Activated naive CD8-positive, alpha-beta T cell treated with anti-CD3 and anti-CD28 coated beads, Interleukin-2, amount 10 ng/mL, durations not matched to agents 7 days and 5 days (primary cell): ENCODE measurements at regions not wholly inside any gene's neighbourhood (a gene's known extent, or its start where the extent isn't known, plus 50 kb on each side); places are given as distances from the start of the nearest gene placed in this dataset.

Experiments
- ATAC-seq: fragments of 150-1000 bp; cut with Tn5 transposase; one replicate; pipeline ENCODE4 v1.10.0; 2021; ENCODE audit warnings: low read depth, moderate library complexity
- POLR2A ChIA-PET: fragments of 350-600 bp; sonication (Branson Sonifier 250); formaldehyde crosslinking; loops from one replicate; lab custom pipeline; 2021; ENCODE audit warnings: antibody characterized with exemption; lab: Charles Lee
- DNase-seq: peaks from one replicate; pipeline ENCODE4 v3.0.0; 2021
- H3K27ac Mint-ChIP-seq: one replicate; pipeline ENCODE4 v1.8.0; 2022; ENCODE audit warnings: mild to moderate bottlenecking, mixed read lengths
- H3K27me3 Mint-ChIP-seq: one replicate; pipeline ENCODE4 v1.8.0; 2022; ENCODE audit warnings: mild to moderate bottlenecking, moderate library complexity, mixed read lengths
- H3K36me3 Mint-ChIP-seq: one replicate; pipeline ENCODE4 v1.8.0; 2021; ENCODE audit warnings: mild to moderate bottlenecking, mixed read lengths
- H3K4me1 Mint-ChIP-seq: one replicate; pipeline ENCODE4 v1.8.0; 2021; ENCODE audit warnings: mixed read lengths
- H3K4me3 Mint-ChIP-seq: one replicate; pipeline ENCODE4 v1.8.0; 2022; ENCODE audit warnings: mild to moderate bottlenecking, moderate library complexity, mixed read lengths
- H3K9me3 Mint-ChIP-seq: one replicate; pipeline ENCODE4 v1.8.0; 2021; ENCODE audit warnings: mixed read lengths

- Mint-ChIP-seq H3K27me3 (no peaks in the 10 kb centered on the region), H3K4me1 (no peaks in the 10 kb centered on the region), H3K36me3 (no peaks in the 10 kb centered on the region), H3K4me3 (no peak overlapping the region), H3K27ac (no peak overlapping the region), H3K9me3 (no peaks in the 10 kb centered on the region)
- ATAC-seq (no peak), DNase-seq (no peak)
- POLR2A ChIA-PET, result no interaction called here
Measured at GRCh38 chr7:94338921-94339371, 55.7 kb upstream of the COL1A2 start.

GRCh38 chr7:94344826-94345225 lies 49.9 kb upstream of the COL1A2 start:
- no peaks in the 10 kb centered on the region for H3K4me1 Mint-ChIP-seq
- ATAC-seq, result no peak
- POLR2A ChIA-PET, result no interaction called here

More at GRCh38 chr7:94344826-94345225, 49.9 kb upstream of the COL1A2 start:
- no peak for DNase-seq
- Mint-ChIP-seq H3K9me3 (no peaks in the 10 kb centered on the region), H3K27me3 (no peaks in the 10 kb centered on the region), H3K36me3 (no peaks in the 10 kb centered on the region), H3K4me3 (no peak overlapping the region), H3K27ac (no peak overlapping the region)
